GM19351 (cell line): ENCODE measurements at regions not wholly inside any gene's neighbourhood (a gene's known extent, or its start where the extent isn't known, plus 50 kb on each side); places are given as distances from the start of the nearest gene placed in this dataset.
"Not testable (repeated sequence)": the region's sequence is repeated elsewhere in the genome, so short reads cannot be mapped to it uniquely, and the experiment has no call there.

Source experiments
- ATAC-seq: cut with Tn5 transposase; IDR thresholded peaks from one replicate; pipeline ENCODE4 v1.9.1; 2021; ENCODE audit warnings: mild to moderate bottlenecking, moderate library complexity; ENCODE audit not compliant: unreplicated experiment

DNA sequence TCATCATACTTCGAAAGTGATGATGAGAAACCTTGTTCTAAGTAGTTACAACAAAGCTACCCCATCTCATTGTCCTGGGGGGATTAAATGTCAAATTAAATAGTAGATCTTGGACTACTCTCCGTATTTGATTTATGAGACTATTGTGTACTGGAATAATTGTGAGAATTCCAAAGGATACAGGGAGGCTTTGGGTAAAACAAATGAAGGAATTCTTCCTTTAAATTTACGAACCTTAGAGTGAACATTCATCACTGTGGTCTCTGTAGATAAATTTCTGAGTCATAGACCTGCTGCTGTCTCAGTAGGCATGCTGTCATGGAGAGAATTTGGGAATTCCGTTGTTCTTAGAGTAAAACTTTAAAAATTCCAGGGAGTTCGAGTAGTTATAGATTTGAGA lies 836.2 kb downstream of the DNAH5 start:
- ATAC-seq = no peak

DNA sequence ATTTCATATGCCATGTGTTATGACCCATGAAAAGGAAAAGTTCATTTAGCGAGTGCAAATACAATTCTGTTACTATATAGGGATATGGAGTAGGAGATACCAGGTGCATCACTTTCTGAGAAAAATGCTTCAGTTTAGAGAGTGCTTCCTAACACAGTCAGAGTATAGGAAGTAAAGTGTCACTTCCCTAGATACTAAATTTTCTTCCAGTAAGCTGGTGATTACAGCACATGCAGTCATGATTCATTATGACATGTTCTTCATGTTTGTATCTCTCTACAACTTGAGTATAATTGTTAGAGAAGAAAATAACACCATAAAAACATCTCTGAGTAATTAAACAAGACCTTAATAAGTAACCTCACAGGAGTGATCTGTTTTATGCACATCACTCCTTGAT lies 837.0 kb downstream of the DNAH5 start:
- ATAC-seq = no peak

DNA sequence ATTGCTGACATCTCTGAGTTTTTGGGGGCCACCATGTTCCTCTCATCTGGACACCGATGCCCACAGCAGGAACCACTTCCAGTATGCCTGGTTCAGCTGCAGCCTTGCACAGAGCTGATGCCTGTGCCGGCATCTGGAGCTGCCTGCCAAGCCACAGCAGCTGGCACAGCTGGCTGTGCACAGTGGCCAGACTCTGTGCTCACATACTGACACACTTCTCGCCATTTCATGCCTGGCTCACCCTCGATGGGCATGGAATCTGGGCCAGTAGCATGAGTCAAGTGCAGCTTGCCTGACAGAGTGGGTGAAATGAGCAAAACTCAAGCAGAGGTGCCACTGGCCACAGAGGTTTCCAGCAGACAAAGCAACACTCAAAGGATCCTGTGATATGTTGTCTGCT lies 863.4 kb downstream of the DNAH5 start:
- ATAC-seq = no peak

DNA sequence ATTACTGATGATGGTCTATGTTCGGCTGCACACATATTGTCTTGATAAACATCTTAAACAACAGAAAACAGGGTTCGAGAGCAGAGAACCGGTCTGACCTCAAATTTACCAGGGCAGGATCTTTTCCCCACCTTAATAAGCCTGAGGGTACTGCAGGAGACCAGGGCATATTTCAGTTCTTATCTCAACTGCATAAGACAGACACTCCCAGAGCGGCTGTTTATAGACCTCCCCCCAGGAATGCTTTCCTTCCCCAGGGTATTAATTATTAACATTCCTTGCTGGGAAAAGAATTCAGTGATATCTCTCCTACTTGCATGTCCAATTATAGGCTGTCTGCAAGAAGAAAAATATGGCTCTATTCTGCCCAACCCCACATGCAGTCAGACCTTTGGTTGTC lies 871.6 kb downstream of the DNAH5 start:
- not testable (repeated sequence) for ATAC-seq

DNA sequence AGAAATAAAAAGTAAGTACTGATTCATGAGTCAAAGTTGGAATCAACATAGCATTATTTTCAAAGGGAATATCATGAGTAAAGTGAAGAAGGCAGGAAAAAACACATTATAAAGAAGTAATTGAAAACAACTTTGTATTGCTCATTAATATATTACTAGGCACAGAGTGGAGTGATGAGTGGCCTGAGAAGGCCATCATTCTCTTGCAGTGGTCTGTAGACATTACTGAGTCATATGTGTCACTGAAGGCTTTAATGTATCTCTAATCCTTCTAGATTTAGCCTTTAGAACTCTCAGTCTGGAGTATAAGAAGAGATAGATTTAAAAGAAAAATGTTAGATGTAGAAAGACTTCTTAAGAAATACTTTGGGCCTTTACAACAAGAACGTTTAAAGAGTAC lies 881.4 kb downstream of the DNAH5 start:
- no peak for ATAC-seq

DNA sequence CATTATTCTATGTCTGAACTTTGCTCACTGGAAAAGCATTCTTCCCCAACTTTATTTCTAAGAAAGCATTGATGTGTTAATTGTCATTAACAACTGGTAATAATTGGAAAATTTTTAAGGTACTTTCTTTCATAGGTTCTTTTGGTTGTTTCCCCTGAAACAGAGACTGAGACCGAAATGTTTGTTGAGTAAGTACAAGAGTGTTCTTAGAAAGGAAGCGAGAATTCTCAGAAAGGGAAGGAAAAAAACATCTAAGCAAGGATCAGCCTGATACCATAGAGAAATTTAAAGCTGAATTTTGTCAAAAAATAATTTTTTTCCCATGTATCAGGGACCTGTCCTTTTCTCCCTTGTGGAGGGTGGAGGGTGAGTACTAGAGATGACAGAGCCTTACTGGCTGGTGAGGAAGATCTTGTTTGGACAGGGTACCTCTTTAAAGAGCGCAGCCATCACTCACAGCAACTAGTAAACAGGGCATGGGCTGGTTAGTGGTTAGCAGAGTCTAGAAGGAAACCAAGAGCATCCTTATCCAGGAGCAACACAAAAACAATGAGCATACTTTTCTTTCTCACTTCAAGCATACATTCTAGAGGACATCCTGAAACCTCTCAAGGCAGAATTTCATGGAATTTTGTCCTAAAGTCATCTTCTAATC lies 898.5 kb downstream of the DNAH5 start:
- no peak for ATAC-seq

DNA sequence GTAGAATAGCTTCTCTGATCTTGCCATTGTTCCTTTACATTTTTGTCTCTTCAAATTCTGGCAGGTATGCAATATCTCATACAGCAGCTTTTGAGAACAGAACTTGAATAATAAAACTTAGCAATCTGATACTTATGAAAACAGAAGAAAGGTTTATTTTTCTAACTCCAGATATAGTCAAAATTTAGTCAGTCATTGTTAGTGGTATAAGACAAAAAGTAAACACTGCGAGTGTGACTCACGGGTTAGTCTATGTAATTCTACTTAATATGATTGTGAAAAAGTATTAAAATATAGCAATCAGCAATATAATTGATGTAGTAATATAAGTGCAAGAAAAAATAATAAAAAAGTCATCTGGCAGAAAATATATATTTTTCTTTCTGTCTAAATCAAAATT lies 910.4 kb downstream of the DNAH5 start:
- no peak for ATAC-seq

DNA sequence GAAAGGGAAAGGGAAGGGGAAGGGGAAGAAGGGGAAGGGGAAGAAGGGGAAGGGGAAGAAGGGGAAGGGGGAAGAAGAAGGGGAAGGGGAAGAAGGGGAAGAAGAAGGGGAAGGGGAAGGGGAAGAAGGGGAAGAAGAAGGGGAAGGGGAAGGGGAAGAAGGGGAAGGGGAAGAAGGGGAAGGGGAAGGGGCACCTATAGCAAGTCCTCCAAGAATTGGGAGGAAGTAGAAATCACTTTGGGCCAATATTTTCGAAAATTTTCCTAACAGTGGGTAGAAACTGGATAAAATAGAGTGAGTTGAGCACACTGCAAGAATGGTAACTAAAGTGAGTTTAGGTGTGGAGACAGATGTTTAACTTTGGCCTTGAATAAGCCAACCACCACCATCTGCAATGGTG lies 915.3 kb downstream of the DNAH5 start:
- ATAC-seq = no peak

DNA sequence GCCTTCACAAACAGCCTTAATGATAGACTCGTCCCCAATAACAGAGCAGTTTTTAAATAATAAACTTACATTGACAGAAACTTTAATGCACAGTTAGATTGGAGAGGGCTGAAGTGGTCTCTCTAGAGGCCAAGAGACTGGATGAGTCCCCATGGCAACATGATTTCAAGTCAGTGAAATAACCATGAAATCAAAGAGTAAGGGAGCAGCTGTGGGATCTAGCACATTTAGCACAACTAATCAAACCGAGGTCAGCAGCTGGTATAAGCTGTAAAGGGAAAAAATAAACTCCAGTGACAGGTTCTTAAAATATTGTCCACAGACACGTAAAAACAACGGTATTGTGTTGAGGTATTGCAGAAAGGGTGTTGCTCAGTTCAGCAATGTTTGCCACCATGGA lies 916.6 kb downstream of the DNAH5 start:
- ATAC-seq = no peak

DNA sequence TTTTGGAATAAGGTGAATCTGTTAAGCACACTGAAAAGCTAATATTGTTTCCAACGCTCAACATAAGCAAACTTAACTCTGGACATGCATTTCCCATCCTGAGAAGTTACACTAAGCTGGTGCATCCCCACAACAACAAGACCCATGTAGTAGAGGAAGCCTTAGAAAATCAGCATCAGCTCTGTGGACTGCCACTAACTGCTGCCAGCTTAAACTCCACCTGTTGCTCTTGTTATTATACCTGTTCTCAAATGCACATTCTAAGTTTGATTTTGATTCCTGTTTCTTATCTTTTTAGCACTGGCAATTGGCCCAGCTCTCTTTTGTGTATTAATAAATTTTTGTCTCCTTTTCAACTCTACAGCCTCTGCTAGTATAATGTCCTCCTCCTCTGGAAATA lies 924.8 kb downstream of the DNAH5 start:
- no peak for ATAC-seq

DNA sequence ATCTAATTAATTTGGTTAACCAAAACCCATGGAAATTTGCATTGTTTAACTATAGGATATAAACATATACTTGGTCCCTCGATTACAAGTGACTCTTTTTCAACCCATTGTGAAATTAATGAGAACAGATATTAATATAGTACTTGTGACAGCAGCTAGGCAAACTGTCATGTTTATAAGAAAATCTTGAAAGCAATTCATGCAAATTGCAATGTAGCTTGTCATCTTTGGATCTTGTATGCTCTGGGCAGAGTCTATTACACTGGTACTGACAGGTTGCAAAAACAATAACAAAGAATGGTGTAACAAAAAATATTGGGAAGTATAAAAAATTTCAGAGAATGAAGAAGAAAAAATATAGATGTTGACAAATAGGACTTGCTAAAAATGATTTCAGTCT lies 941.0 kb downstream of the DNAH5 start:
- ATAC-seq = no peak

DNA sequence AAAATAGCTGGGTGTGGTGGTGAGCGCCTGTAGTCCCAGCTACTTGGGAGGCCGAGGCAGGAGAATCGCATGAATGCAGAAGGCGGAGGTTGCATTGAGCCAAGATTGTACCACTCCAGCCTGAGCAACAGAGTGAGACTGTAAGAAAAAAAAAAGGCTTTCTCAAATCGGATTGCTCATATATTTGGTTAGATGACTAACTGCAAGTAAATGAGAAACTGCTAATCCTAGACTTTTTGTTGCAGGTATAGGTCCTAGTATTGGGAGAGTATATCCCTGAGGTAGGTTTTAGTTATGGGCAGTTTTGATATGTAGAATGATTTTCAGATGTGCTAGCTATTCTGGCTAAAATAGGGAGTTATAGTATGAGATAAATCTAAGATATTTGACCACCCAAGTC lies 944.8 kb downstream of the DNAH5 start:
- no peak for ATAC-seq

DNA sequence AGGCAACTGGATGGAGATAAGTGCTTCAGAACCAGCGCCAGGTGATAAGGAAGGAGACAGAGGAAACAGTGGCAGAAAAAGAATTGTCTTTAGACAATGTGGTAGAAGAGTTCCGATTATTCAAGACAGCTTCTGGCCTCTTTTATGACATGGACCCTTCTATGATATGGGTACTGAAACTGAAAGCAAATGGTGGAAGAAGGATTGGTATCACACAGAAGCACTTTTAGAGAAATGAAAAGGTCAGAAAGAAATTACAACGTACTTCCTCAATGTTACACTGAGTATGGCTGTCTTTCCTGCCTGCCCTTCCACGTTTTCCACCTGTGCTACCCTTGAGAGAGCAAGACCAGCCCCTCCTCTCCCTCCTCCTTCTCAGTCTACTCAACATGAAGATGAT lies 959.3 kb downstream of the DNAH5 start:
- no peak for ATAC-seq

DNA sequence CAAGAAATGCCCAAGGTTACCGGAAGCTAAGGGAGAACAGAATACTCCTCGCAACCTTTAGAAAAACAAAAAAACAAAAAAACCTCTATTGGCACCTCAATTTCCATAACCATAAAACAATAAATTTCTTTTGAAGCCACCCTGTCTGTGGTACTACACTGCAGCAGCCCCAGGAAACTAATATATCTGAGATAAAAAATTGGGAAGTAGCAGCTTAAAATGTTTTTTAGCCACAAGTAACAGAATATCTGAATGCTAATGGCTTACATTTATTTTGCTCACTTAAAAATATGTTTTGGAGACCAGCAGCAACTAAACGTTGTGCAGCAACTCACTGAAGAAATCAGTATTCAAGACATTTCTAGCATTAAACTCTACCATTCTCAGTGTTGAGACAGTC lies 969.6 kb downstream of the DNAH5 start:
- ATAC-seq = no peak

DNA sequence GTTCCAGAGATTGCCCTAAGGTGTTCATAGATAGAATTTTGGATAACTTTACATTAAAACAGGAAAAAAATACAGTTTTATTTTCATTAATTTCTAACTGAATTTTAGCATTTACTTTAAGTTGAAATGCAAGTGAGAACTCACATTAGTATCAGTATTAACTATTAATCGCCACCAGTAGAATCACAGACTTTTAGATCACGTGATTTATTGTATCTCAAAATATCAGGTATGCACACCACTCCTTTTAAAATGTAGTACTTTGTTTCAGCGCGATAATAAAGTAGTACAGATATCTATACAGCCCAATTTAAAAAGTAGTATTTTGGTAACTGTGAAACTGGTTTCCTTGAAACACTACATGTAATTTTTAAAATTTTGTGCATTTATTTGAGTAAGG lies 978.7 kb downstream of the DNAH5 start:
- ATAC-seq = no peak

DNA sequence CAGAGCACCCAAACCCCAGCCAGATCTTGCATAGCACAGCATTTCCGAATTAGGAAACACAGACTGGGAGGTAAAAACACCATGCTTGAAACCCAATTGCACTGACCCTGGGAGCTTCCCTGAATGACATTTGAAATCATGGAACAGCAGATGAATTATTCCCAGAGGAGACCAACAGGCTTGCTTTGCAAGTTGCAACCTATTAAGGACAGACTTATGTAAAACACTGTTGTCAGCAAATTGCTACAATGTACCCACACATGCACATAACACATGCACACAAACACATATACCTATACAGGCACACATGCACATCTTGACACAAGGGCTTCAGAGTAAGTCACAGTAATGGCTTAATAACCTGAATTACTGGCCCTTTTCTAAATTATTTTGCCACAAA lies 984.8 kb downstream of the DNAH5 start:
- ATAC-seq = no peak

DNA sequence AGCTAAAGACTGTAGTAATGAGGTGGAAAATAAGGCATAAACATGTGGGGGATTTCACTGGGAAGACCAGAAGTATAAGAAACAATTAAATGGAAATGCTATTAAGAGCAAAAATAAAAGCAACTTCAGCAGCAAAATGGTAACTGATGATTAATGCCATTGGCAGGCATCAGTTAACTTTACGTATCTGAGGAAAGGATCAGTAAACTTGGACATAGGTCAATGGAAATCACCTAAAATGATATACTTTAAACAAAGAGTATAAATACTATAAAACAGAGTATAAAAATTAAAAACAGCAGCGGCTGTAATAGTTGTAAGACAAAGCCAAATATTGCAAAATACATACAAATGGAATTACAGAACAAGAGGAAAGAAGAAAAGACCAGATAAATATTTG lies 992.1 kb downstream of the DNAH5 start:
- ATAC-seq = no peak

DNA sequence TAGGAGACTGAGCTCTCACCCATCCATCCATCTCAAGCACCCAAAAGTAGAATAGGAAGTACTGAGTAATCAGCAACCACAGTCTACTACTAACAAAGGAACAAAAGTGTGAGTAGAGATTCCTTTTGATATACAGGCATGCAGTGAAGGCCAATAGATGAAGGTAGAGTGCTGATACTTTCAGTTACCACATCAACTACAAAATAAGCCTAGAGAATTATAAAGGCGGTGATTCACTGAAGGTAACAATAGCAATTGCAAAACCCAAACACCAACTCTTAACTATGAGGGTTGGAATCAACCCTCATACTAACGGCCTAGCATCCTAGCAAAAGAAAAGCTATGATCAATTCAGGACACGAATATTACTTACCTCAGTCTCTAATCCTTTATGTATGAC lies 992.6 kb downstream of the DNAH5 start:
- ATAC-seq = no peak

DNA sequence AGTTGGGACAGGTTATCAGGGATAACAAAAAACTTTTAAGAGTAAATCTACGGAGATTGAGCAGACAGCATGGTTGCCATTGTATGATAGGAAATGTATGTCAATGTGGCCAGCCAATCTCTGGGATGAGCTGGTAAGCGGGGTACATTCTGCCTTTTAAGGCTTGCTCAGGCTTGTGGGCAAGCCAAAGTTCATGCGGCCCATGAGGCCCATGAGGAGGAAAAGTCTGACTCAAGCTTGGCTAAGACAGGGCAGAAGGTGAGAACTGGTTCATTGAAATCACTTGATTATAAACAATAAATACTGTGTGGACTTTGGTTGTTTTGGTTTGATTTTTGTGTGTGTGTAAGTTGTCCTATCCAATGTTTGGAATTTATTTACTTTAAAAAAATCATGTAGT lies 997.1 kb downstream of the DNAH5 start:
- no peak for ATAC-seq

DNA sequence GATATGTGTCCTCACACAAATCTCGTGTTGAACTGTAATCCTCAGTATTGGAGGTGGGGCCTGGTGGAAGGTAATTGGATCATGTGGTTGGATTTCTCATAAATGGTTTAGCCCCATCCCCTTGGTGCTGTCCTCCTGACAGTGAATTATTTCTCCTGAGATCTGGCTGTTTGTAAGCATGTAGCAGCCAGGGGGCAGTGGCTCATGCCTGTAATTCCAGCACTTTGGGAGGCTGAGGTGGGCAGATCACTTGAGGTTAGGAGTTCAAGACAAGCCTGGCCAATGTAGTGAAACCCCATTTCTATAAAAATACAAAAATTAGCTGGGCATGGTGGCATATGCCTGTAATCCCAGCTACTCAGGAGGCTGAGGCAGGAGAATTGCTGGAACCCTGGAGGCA lies 999.0 kb downstream of the DNAH5 start:
- ATAC-seq = not testable (repeated sequence)

DNA sequence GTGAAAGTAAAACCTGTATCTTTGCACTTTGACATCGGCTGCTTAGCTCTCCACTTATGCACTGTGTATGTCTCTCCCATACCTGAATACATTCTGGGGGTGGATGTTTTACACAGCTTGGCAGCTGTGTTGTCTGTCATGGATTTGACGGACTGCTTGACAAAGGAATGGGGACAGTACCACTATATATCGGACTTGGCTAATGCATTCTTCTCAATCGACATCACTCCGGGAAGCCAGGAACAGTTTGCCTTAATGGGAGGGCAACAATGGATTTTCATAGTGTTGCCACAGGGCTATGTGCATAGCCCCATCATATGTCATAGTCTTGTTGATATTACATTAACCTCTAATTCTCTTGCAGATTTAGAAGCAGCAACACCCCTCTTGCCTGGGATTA lies 1008.3 kb downstream of the DNAH5 start:
- no peak for ATAC-seq

DNA sequence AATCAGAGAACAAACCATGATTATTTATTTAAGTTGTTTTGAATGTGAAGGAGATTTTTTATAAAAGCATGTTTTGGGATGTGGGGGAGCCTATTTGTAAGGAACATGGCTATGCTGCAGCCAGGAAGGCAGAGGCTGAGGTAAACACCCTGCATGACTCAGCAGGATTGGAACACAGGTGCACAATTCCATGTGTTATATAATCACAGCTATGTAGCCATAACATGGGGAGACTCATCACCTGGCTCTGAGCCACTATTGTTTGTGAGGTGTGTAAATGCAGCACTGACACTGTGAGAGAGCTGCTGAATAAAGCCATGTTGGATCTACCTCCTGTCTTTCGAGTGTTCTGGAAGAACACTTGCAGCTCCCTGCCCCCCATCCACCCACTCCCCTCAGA lies 1009.8 kb downstream of the DNAH5 start:
- no peak for ATAC-seq

DNA sequence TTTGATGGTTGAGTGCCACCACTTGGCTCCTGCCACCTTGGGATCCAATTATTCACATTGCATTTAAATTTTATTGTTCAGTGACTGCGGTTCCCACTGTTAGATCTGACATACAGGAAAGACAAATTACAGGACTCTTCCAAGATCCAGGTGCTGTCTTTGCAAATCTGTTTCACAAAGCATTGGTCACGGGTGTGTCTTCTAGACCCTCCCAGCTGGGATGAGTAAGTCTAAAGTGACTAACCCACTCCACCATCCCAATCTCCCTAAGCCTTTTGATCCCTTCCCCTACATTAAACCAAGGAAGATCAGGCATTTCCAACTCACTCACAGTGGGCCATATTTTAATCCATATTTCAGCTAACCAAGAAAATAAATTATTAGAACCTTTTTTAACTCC lies 1016.3 kb upstream of the CTNND2 start:
- ATAC-seq = no peak

DNA sequence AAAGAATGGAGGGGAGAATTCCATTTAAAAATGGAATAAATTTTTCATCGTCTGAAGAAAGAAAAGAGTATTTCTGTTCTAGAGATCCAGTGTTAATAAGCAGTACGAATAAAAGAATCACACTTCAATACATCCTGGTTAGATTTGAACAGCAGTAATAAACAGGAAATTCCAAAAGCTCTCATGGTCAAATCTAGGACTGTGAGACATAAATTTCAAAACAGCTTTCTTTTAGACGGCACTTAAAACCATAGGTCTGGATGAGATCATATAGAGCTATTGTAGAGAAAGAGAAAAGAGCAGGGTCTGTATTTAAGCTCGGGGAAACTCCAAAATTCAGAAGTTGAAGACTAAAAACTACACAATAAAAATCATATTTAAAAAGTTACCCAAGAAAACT lies 1006.9 kb upstream of the CTNND2 start:
- no peak for ATAC-seq
